HepG2 (cell line): ENCODE measurements at regions not wholly inside any gene's neighbourhood (a gene's known extent, or its start where the extent isn't known, plus 50 kb on each side); places are given as distances from the start of the nearest gene placed in this dataset.

Experiments
- AHDC1 ChIP-seq: sonication (generic); formaldehyde crosslinking; IDR thresholded peaks from 2 replicates; pipeline ENCODE4 v1.5.1; 2020; ENCODE audit warnings: mild to moderate bottlenecking, missing genetic modification reagents, borderline replicate concordance
- PHB2 ChIP-seq: fragments of 450-650 bp; IDR thresholded peaks from 2 replicates; pipeline ENCODE4 v1.6.1; 2018; ENCODE audit not compliant: partially characterized antibody
- ZNF318 ChIP-seq: sonication (generic); formaldehyde crosslinking; IDR thresholded peaks from 2 replicates; pipeline ENCODE4 v1.4.0; 2020; ENCODE audit warnings: mild to moderate bottlenecking, missing genetic modification reagents

GRCh38 chr17:72434581-72434980 lies 313.8 kb downstream of the SOX9 start (continued):
- TF ChIP-seq ZNF318 (no peak), AHDC1 (CRISPR knock-in tag) (no peak), PHB2 (no peak)
